ENCODE measurements at regions not wholly inside any gene's neighbourhood (a gene's known extent, or its start where the extent isn't known, plus 50 kb on each side); places are given as distances from the start of the nearest gene placed in this dataset.
"Not testable (repeated sequence)": the region's sequence is repeated elsewhere in the genome, so short reads cannot be mapped to it uniquely, and the experiment has no call there.

DNA sequence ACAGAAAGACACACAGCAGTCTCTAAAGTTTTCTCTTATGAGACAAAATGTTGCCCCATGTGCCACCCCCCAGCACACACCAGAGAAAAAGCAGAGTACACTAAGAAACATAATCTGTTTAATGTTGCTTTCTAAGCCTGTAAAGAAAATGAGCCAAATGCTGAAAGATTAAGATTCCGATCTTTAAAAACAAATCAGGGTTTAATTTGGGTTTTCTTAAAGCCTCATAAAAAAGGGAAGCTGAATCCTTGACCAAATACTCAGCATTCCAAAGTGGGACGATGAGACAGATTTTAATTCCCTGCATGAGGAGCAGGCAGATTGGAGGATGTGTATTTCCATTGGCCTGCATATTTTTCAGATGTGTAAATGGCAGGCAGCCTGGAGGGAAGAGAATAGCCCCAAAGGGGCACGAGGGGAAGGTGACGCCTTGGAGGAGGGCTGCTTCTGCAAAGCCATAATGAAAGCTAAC lies 118.4 kb downstream of the COPRS start:
- in situ Hi-C loops (cut with MboI; ENCODE audit: low sequenced_read_pairs): no loop called here
- peak; percentile 26 to 52 for DNase-seq (ENCODE audit: low spot score in 2 of 2)
- H3K4me1 ChIP-seq: peaks cover 20% of the 10 kb centered on the region
- H3K4me3 ChIP-seq: no peak overlapping the region
- peaks cover 6% of the 10 kb centered on the region for H3K27me3 ChIP-seq (ENCODE audit: low read depth)
- H3K36me3 ChIP-seq (replicated peaks): no peaks in the 10 kb centered on the region
- H3K9me3 ChIP-seq: no peaks in the 10 kb centered on the region

DNA sequence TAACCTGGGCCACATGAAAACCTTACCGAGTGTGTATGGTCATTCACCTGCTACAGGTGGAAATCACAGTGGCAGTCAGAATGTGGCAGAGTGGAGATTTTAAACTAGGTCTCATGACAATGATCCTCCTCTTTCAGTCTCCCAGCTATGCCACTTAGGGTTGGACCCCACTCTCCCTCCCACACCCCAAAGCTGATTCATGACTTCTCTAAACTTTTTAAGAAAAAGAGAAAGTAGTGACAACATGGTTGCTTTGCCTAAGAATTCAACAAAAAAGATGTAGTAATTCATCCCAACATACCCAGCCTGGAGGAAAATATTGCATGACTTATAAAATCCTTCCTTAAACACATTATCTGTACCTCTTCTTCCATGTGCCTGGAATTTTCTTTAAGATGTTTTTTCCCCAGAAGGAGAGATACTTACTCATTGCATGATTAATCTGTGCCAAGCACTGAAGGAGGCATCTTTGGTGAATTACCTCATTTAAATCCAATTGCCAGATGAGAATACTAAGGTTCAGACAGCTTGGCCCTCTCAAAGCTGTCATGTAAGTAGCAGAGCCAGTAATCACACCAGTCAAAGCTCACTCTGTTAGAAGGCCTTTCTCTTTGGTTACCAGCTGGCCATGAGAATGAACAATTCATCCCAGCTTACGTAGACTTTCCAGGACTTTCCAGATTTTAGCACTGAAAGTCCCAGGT lies 119.9 kb downstream of the COPRS start:
- Histone ChIP-seq H3K4me1 (peaks cover 18% of the 10 kb centered on the region), H3K27me3 (ENCODE audit: low read depth) (peaks cover 6% of the 10 kb centered on the region), H3K36me3 (replicated peaks) (no peaks in the 10 kb centered on the region), H3K9me3 (no peaks in the 10 kb centered on the region), H3K4me3 (no peak overlapping the region)
- in situ Hi-C loops (cut with MboI; ENCODE audit: low sequenced_read_pairs): no loop called here
- no peak for DNase-seq (ENCODE audit: low spot score in 2 of 2)

DNA sequence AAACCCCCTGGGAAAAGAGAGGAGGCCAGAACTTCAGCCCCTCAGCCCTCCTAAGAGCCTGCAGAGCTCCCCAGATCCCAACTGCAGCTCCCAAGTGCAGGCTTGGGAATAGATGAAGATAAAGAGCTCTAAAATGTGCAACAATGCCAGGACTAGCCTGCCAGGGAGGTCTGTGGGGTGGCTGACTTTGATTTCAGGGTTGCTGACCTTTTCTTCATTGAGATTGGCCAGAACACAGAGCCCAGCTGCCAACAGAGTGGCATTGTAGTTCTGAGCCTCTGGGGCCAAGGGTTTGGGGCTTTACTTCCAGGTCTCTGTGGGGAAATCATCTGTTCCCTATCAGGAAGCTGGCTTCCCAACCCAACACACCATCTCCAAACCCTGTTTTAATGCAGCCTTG lies 120.6 kb downstream of the COPRS start:
- H3K4me1 ChIP-seq: peaks cover 13% of the 10 kb centered on the region
- no peak overlapping the region for H3K4me3 ChIP-seq
- H3K36me3 ChIP-seq (replicated peaks): no peaks in the 10 kb centered on the region
- H3K27me3 ChIP-seq (ENCODE audit: low read depth): peaks cover 6% of the 10 kb centered on the region
- DNase-seq (ENCODE audit: low spot score in 2 of 2): no peak
- in situ Hi-C loops (cut with MboI; ENCODE audit: low sequenced_read_pairs): no loop called here
- H3K9me3 ChIP-seq: no peaks in the 10 kb centered on the region

DNA sequence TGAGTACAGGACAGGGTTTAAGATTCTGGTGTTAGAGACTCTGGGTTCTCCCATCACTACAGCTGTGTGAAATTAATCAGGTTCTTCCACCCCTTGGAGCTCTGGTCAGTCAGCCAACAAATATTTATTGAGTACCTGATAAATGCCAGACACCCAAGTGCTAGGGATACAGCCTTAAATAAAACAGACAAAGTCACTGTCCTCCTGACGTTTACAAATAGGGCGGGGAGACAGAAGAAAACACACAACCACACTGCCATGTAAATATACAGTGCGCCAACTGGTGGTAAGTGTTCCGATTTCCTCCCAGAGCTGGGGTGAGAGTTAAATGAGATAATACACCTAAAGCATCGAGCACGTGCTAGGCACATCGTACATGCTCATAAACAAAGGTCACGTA lies 121.0 kb downstream of the COPRS start:
- in situ Hi-C loops (cut with MboI; ENCODE audit: low sequenced_read_pairs): no loop called here
- H3K9me3 ChIP-seq: no peaks in the 10 kb centered on the region
- H3K27me3 ChIP-seq (ENCODE audit: low read depth): peaks cover 6% of the 10 kb centered on the region
- no peak for DNase-seq (ENCODE audit: low spot score in 2 of 2)
- H3K4me3 ChIP-seq: no peak overlapping the region
- peaks cover 13% of the 10 kb centered on the region for H3K4me1 ChIP-seq
- H3K36me3 ChIP-seq (replicated peaks): no peaks in the 10 kb centered on the region

DNA sequence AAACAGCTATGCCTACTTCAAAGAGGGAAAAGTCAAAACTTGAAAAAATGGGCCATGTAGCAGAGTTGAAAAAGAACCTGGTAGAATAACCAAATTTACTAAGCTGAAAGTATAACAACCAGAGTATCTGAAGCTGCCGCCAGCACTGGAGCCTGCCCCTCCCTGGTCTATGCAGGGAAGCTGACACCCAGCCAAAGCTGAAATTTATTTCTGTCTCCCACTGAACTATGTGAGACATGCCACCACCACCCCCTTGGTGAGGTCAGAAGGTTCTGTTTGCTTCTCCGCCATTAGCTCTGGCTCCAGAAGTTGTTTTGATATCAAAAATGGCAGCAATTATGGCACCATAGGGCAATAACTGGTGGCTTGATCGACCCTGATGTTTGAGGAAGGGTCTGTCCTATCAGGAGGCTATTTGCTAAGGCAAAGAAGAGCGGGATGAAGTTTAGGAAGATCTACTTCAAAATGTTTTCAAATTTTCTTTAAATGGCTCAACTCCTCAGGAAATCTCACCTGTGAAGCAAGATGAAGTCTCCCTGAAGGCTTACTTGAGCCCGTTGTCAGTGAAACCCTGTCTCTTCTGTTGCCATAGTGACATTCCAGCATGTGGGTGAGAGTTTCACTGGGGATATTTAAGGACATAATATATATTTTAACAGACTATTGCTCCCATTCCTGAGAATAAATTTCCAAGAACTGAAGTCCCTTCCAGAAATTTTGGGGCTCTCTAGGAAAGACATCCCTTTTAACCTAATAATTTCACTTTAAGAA lies 122.0 kb downstream of the COPRS start:
- in situ Hi-C loops (cut with MboI; ENCODE audit: low sequenced_read_pairs): no loop called here
- Histone ChIP-seq H3K9me3 (no peaks in the 10 kb centered on the region), H3K4me1 (peaks cover 13% of the 10 kb centered on the region)

DNA sequence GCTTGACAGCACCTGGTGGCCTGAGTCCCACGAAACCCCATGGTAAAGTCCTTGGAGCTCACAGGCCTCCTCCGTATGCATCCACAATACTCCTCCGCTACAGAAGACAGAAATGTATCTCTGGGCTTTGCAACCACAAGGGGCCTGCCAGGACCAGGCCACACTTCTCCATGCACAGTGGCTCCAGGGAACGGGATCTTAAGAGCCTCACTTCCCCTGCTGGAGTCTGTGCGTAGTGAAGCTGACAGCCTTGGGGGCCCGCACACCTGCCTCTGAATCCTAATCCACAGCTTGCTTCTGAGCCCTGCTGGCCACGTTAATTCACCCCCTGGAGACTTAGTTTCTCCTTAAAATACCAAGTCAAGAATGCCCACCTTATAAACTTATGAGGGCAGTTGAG lies 125.7 kb downstream of the COPRS start:
- Histone ChIP-seq H3K9me3 (no peaks in the 10 kb centered on the region), H3K4me3 (no peak overlapping the region), H3K4me1 (no peaks in the 10 kb centered on the region), H3K36me3 (replicated peaks) (no peaks in the 10 kb centered on the region), H3K27me3 (ENCODE audit: low read depth) (peaks cover 6% of the 10 kb centered on the region)
- no peak for DNase-seq (ENCODE audit: low spot score in 2 of 2)
- in situ Hi-C loops (cut with MboI; ENCODE audit: low sequenced_read_pairs): no loop called here

More for the DNA sequence above, 122.0 kb downstream of the COPRS start:
- Histone ChIP-seq H3K27me3 (ENCODE audit: low read depth) (peaks cover 6% of the 10 kb centered on the region), H3K36me3 (replicated peaks) (no peaks in the 10 kb centered on the region), H3K4me3 (no peak overlapping the region)
- no peak for DNase-seq (ENCODE audit: low spot score in 2 of 2)

DNA sequence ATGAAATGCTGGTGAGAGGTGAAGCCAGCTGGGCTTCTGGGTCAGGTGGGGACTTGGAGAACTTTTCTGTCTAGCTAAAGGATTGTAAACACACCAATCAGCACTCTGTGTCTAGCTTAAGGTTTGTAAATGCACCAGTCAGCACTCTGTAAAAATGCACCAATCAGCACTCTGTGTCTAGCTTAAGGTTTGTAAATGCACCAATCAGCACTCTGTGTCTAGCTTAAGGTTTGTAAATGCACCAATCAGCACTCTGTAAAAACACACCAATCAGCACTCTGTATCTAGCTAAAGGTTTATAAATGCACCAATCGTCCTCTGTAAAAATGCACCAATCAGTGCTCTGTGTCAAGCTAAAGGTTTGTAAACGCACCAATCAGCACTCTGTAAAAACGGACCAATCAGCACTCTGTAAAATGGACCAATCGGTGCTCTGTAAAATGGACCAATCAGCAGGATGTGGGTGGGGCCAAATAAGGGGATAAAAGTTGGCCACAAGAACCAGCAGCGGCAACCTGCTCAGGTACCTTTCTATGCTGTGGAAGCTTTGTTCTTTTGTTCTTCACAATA lies 127.4 kb downstream of the COPRS start:
- H3K4me1 ChIP-seq; in situ Hi-C loops (cut with MboI; ENCODE audit: low sequenced_read_pairs); DNase-seq (ENCODE audit: low spot score in 2 of 2); H3K27me3 ChIP-seq (ENCODE audit: low read depth); H3K4me3 ChIP-seq; H3K36me3 ChIP-seq (replicated peaks); H3K9me3 ChIP-seq: not testable (repeated sequence)

DNA sequence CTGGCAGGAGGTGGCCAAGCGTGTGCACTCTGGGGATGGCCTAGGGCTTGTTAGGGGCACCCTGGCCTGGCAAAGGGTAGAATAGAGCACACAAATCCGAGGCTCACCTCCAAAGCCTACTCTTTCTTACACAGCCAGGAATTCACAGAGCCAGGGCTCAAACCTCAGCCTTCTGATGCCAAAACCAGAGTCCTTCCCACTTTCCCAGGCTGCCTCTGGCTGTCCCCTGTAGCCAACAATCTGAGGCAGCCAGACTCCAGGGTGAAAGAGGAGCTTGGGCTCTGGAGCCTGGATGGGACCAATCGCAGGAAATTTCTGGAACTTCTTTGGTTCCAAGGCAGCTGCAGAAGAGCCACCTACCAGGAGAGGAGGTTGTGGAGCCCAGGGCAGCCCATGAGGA lies 127.9 kb downstream of the COPRS start:
- Histone ChIP-seq H3K9me3 (no peaks in the 10 kb centered on the region), H3K4me3 (no peak overlapping the region), H3K36me3 (replicated peaks) (no peaks in the 10 kb centered on the region), H3K4me1 (no peaks in the 10 kb centered on the region), H3K27me3 (ENCODE audit: low read depth) (no peaks in the 10 kb centered on the region)
- DNase-seq (ENCODE audit: low spot score in 2 of 2): no peak
- in situ Hi-C loops (cut with MboI; ENCODE audit: low sequenced_read_pairs): no loop called here

DNA sequence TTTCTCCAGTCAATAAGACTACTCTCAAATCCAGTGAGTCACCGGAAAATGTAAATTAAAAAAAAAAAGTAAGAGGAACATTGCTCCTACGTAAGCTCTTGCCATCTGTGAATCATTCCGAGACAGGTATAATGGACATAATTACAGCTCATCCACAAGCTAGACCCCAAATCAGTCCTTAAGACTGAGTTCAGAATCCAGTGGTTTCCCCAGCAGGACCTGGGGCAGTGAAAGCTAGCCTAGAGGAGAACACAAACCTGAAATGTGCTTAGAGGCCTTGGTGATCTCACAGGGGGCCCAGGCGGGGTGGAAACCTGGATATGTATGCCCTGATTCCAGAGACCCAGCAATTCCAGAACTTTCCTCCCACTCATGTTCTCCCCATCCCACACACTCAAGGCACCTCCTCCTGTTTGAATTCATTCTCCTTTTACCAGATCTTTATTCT lies 132.0 kb downstream of the COPRS start:
- DNase-seq (ENCODE audit: low spot score in 2 of 2): no peak
- H3K9me3 ChIP-seq: no peaks in the 10 kb centered on the region
- no peaks in the 10 kb centered on the region for H3K36me3 ChIP-seq (replicated peaks)
- in situ Hi-C loops (cut with MboI; ENCODE audit: low sequenced_read_pairs): no loop called here
- no peaks in the 10 kb centered on the region for H3K27me3 ChIP-seq (ENCODE audit: low read depth)
- no peak overlapping the region for H3K4me3 ChIP-seq
- H3K4me1 ChIP-seq: no peaks in the 10 kb centered on the region

DNA sequence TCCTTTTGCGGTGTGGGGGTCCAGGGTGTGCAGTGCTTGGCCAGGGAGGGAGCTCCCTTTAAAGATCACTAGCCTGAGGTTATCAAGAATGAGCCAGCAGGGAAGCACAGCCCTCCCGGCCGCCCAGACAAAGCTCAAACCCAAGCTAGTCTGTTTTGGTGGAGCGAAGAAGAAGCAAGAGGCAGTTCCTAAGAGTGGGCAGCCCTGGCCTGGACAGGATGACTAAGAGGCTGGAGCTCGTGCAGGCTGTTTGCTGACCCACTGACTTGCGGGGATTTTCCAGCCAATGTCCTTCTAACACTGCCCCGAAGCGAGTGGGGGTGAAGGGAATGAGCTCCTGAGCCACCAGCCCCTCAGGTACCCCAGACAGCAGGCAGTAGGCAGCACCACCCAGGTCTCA lies 134.4 kb downstream of the COPRS start:
- DNase-seq (ENCODE audit: low spot score in 2 of 2): no peak
- Histone ChIP-seq H3K36me3 (replicated peaks) (no peaks in the 10 kb centered on the region), H3K4me1 (no peaks in the 10 kb centered on the region), H3K4me3 (no peak overlapping the region), H3K27me3 (ENCODE audit: low read depth) (no peaks in the 10 kb centered on the region), H3K9me3 (no peaks in the 10 kb centered on the region)
- in situ Hi-C loops (cut with MboI; ENCODE audit: low sequenced_read_pairs): no loop called here

DNA sequence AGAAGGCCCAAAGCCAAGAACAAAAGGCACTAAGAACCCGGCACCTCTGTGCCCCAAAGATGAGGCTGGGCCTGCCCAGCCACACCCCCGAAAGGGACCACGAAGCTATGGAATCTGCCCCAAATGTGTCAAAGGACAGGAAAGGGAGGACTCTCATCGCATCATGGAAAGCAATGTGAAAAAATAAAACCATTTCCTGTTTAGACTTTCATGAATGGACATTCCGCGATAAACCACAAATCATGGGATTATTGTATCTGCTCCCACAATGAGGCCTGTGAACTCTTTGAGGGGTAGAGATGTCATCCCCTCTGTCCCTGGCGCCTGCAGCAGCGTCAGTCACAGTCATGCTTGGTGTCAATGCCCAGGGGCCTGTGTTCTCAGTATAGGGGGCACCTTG lies 135.0 kb downstream of the COPRS start:
- no peaks in the 10 kb centered on the region for H3K36me3 ChIP-seq (replicated peaks)
- no peaks in the 10 kb centered on the region for H3K9me3 ChIP-seq
- no peak for DNase-seq (ENCODE audit: low spot score in 2 of 2)
- in situ Hi-C loops (cut with MboI; ENCODE audit: low sequenced_read_pairs): no loop called here
- no peaks in the 10 kb centered on the region for H3K4me1 ChIP-seq
- H3K27me3 ChIP-seq (ENCODE audit: low read depth): no peaks in the 10 kb centered on the region
- H3K4me3 ChIP-seq: no peak overlapping the region

DNA sequence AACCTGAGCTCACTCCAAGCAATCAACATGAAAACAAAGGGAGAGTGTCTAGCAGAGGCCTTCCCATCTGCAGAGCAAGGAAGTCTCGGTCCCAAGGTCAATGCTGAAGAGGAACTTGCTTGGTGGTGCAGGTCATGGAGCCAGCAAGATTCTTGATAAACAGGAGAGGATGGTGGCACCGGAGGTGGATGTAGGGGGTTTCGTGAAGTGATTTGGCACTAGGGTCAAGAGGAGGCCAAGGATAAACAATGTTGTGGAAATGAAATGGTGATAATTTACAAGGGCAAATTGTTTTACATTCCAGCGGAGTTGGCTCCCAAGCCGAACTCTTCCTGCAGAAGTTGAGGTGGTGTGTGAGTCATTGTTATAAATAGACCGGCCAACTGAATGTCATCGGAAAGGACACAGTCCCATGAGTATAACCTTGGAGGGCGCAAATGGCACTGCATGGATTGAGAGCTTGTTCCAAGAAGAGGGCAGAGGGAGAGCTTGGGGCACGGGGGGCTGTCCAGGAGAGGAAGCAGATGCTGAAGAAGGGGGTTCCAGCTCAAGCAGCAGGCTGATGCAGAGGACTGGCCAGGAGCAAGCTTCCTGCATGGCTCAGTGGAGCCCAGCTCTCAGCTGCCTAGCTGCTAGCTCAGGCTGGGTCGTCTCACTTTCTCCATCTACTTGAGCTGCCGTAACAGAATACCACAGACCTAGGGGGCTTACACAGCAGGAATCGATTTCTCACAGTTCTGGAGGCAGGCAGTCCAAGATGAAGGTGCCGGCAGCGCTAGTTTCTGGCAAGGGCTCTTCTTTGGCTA lies 136.6 kb downstream of the COPRS start:
- no peak for DNase-seq (ENCODE audit: low spot score in 2 of 2)
- in situ Hi-C loops (cut with MboI; ENCODE audit: low sequenced_read_pairs): no loop called here

DNA sequence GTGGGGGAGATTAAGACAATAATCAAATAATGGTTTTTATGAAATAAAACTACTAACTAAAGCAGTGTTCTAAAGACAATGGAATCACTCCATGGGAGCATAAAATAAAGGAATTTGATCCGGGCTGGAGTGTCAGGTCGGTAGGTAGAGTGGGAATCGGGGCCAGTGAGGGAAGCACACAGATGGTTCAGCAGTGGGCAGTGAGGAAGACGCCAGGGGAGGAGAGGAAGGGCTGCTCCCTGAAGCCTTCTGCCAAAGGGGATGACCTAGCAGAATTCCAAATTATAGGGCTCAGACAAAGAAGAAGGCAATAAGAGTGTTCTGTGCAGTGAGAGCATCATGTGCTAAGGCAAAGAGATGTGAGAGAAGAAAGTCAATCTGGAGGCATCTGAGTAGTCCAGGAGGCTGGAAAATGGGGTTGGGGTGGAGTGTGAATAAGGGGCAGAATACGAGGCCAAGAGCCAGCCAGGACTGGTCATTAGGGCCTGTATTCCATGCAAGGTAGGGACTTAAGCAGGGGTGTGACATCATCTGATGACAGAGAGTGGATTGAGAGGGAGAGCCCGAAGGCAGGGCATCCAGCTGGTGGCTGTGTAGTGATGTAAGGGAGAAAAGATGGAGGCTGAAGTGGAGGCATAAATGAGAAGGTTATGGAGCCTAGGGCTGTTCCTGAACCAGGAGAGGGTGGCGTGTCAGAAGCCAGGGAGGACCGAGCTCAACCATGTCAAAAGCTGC lies 137.6 kb downstream of the COPRS start:
- Histone ChIP-seq H3K4me1 (no peaks in the 10 kb centered on the region), H3K36me3 (replicated peaks) (no peaks in the 10 kb centered on the region), H3K9me3 (no peaks in the 10 kb centered on the region), H3K27me3 (ENCODE audit: low read depth) (no peaks in the 10 kb centered on the region), H3K4me3 (no peak overlapping the region)
- in situ Hi-C loops (cut with MboI; ENCODE audit: low sequenced_read_pairs): no loop called here
- no peak for DNase-seq (ENCODE audit: low spot score in 2 of 2)

More for the DNA sequence above, 136.6 kb downstream of the COPRS start:
- no peaks in the 10 kb centered on the region for H3K27me3 ChIP-seq (ENCODE audit: low read depth)
- H3K9me3 ChIP-seq: no peaks in the 10 kb centered on the region
- no peak overlapping the region for H3K4me3 ChIP-seq
- no peaks in the 10 kb centered on the region for H3K4me1 ChIP-seq
- H3K36me3 ChIP-seq (replicated peaks): no peaks in the 10 kb centered on the region

All from HAP-1 (cell line).